GM08714 (cell line): ENCODE measurements at regions not wholly inside any gene's neighbourhood (a gene's known extent, or its start where the extent isn't known, plus 50 kb on each side); places are given as distances from the start of the nearest gene placed in this dataset.
A peak's percentile ranks its signal among the peaks of the same experiment; 100 is the strongest.

ENCODE experiments used
- H3K4me3 ChIP-seq: fragments of 200-500 bp; sonication (Bioruptor generic); 2 replicates; pipeline ENCODE4 v1.5.1; 2014; ENCODE audit warnings: mild to moderate bottlenecking, low read length, inconsistent platforms
- ZNF274 ChIP-seq: IDR thresholded peaks from 2 replicates; pipeline ENCODE4 v1.6.1; 2012; ENCODE audit warnings: mild to moderate bottlenecking, low read depth, low read length

GRCh38 chr15:31474059-31474868, 147.6 kb downstream of the KLF13 start:
- H3K4me3 ChIP-seq = no peak overlapping the region
- no peak for TF ChIP-seq ZNF274

- TF ChIP-seq ZNF274 = no peak
- H3K4me3 ChIP-seq = no peak overlapping the region
These were observed 149.7 kb downstream of the KLF13 start for GRCh38 chr15:31476236-31476810.

GRCh38 chr15:31476866-31477265, 150.2 kb downstream of the KLF13 start:
- H3K4me3 ChIP-seq = no peak overlapping the region
- TF ChIP-seq ZNF274 = no peak

GRCh38 chr15:31477301-31477700, 150.7 kb downstream of the KLF13 start:
- TF ChIP-seq ZNF274 = no peak
- H3K4me3 ChIP-seq = no peak overlapping the region

- TF ChIP-seq ZNF274 = no peak
- H3K4me3 ChIP-seq = no peak overlapping the region
These were observed 151.4 kb downstream of the KLF13 start for GRCh38 chr15:31477851-31478701.

GRCh38 chr15:31478702-31479221, 152.1 kb downstream of the KLF13 start:
- H3K4me3 ChIP-seq = no peak overlapping the region
- TF ChIP-seq ZNF274 = no peak

- TF ChIP-seq ZNF274 = no peak
- H3K4me3 ChIP-seq = no peak overlapping the region
These were observed 153.9 kb downstream of the KLF13 start for GRCh38 chr15:31480356-31481025.

GRCh38 chr15:31481142-31481541, 154.5 kb downstream of the KLF13 start:
- TF ChIP-seq ZNF274 = no peak
- no peak overlapping the region for H3K4me3 ChIP-seq

GRCh38 chr15:31482122-31482922, 155.7 kb downstream of the KLF13 start:
- no peak for TF ChIP-seq ZNF274
- peak overlapping the region; percentile 57; the same call in 1 of the 2 replicates for H3K4me3 ChIP-seq

GRCh38 chr15:31483053-31483985, 156.7 kb downstream of the KLF13 start:
- H3K4me3 ChIP-seq = peak overlapping the region; percentile 57; the same call in 1 of the 2 replicates
- TF ChIP-seq ZNF274 = no peak

- TF ChIP-seq ZNF274 = no peak
- H3K4me3 ChIP-seq = peak overlapping the region; percentile 4; the same call in 1 of the 2 replicates
These were observed 157.6 kb downstream of the KLF13 start for GRCh38 chr15:31483986-31484951.
